Neural crest cell (in vitro differentiated cells): ENCODE measurements at regions not wholly inside any gene's neighbourhood (a gene's known extent, or its start where the extent isn't known, plus 50 kb on each side); places are given as distances from the start of the nearest gene placed in this dataset.

Experiments used
- DNase-seq: peaks from one replicate; pipeline ENCODE4 v3.0.0; 2021; ENCODE audit warnings: low read depth, mixed read lengths, low spot score
- H3K27ac Mint-ChIP-seq: one replicate; pipeline ENCODE4 v1.8.0; 2021; ENCODE audit warnings: mild to moderate bottlenecking, mixed read lengths; ENCODE audit not compliant: unreplicated experiment
- H3K27me3 Mint-ChIP-seq: 2 replicates; pipeline ENCODE4 v1.8.0; 2021; ENCODE audit warnings: low read depth, mild to moderate bottlenecking, mixed read lengths
- H3K36me3 Mint-ChIP-seq: 2 replicates; pipeline ENCODE4 v1.8.0; 2021; ENCODE audit warnings: low read depth, mild to moderate bottlenecking, mixed read lengths
- H3K4me1 Mint-ChIP-seq: 2 replicates; pipeline ENCODE4 v1.8.0; 2021; ENCODE audit warnings: mixed read lengths
- H3K4me3 Mint-ChIP-seq: one replicate; pipeline ENCODE4 v1.8.0; 2021; ENCODE audit warnings: mild to moderate bottlenecking, mixed read lengths
- H3K9me3 Mint-ChIP-seq: 2 replicates; pipeline ENCODE4 v1.8.0; 2021; ENCODE audit warnings: mixed read lengths
- CTCF ChIP-seq: fragments of 200-600 bp; sonication (generic); conservative IDR thresholded peaks from 2 replicates; pipeline ENCODE4 v1.5.0; 2021; ENCODE audit warnings: antibody characterized with exemption, mild to moderate bottlenecking

GRCh38 chr2:213220967-213221603, 63.2 kb upstream of the SPAG16 start:
- Mint-ChIP-seq H3K27me3 (no peaks in the 10 kb centered on the region), H3K27ac (no peak overlapping the region), H3K4me1 (no peaks in the 10 kb centered on the region)

GRCh38 chr2:213221957-213222356, 62.3 kb upstream of the SPAG16 start:
- Mint-ChIP-seq H3K9me3 (no peaks in the 10 kb centered on the region), H3K36me3 (no peaks in the 10 kb centered on the region), H3K27me3 (no peaks in the 10 kb centered on the region)

More at GRCh38 chr2:213220967-213221603, 63.2 kb upstream of the SPAG16 start:
- no peak for DNase-seq
- Mint-ChIP-seq H3K4me3 (no peak overlapping the region), H3K36me3 (no peaks in the 10 kb centered on the region), H3K9me3 (no peaks in the 10 kb centered on the region)
- no peak for TF ChIP-seq CTCF

GRCh38 chr2:213224366-213224765, 59.9 kb upstream of the SPAG16 start:
- Mint-ChIP-seq H3K9me3 (no peaks in the 10 kb centered on the region), H3K4me1 (no peaks in the 10 kb centered on the region), H3K4me3 (no peak overlapping the region), H3K27me3 (no peaks in the 10 kb centered on the region), H3K36me3 (no peaks in the 10 kb centered on the region), H3K27ac (no peak overlapping the region)
- TF ChIP-seq CTCF: no peak
- no peak for DNase-seq

More at GRCh38 chr2:213221957-213222356, 62.3 kb upstream of the SPAG16 start:
- Mint-ChIP-seq H3K27ac (no peak overlapping the region), H3K4me3 (no peak overlapping the region), H3K4me1 (no peaks in the 10 kb centered on the region)
- DNase-seq: no peak
- no peak for TF ChIP-seq CTCF

GRCh38 chr2:213225866-213226265, 58.4 kb upstream of the SPAG16 start:
- Mint-ChIP-seq H3K4me1 (no peaks in the 10 kb centered on the region), H3K36me3 (no peaks in the 10 kb centered on the region), H3K27ac (no peak overlapping the region), H3K27me3 (no peaks in the 10 kb centered on the region), H3K9me3 (no peaks in the 10 kb centered on the region), H3K4me3 (no peak overlapping the region)
- no peak for TF ChIP-seq CTCF
- no peak for DNase-seq

- DNase-seq: no peak
- no peaks in the 10 kb centered on the region for H3K4me1 Mint-ChIP-seq
- no peak overlapping the region for H3K4me3 Mint-ChIP-seq
- H3K27me3 Mint-ChIP-seq: no peaks in the 10 kb centered on the region
- no peak for TF ChIP-seq CTCF
- H3K27ac Mint-ChIP-seq: no peak overlapping the region
- H3K9me3 Mint-ChIP-seq: no peaks in the 10 kb centered on the region
- H3K36me3 Mint-ChIP-seq: no peaks in the 10 kb centered on the region
These were observed 56.8 kb upstream of the SPAG16 start for GRCh38 chr2:213227458-213227857.
